ENCODE measurements at regions not wholly inside any gene's neighbourhood (a gene's known extent, or its start where the extent isn't known, plus 50 kb on each side); places are given as distances from the start of the nearest gene placed in this dataset.

DNA sequence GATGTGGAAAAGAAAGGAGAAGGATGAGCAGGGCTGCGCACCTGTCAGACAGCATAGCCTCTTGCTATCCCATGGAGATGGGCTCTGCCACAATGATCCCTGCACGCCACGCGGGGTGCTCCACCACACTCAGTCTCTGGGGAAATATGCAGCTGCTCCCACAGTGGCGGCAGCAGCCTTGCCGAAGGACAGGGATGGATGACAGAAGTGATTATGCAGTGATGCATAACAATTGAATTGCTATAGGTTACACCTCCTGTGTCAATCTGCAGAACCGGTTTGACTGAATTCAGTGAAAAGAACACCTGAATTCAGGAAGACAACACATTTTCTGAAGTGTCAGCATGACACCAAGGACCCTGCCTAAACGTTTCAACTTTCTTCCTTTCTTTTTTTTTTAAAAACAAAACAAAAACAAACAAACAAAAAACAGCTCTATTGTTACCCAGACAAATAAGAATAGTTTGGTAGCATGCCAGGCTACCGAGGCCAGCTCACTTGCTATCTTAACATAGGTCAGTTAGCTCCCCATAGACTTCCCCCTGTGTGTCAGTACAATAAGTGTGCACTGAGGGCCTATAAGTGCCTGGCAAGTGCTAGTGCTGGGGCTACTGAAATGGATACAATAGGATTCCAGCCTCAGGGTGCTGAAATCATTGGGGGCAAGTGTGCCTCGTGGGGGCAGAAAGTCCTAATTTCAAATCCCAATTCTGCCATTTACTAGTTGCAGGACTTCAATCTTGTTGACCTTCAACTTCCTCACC lies 127.6 kb upstream of the LMO4 start:
- H3K4me3 ChIP-seq (ENCODE audit: low read depth, low read length), result no peak overlapping the region
- DNase-seq (ENCODE audit: low read depth), result no peak
- TF ChIP-seq CTCF (conservative IDR thresholded peaks at IDR 0.05; ENCODE audit: low read depth, low read length), result no peak

DNA sequence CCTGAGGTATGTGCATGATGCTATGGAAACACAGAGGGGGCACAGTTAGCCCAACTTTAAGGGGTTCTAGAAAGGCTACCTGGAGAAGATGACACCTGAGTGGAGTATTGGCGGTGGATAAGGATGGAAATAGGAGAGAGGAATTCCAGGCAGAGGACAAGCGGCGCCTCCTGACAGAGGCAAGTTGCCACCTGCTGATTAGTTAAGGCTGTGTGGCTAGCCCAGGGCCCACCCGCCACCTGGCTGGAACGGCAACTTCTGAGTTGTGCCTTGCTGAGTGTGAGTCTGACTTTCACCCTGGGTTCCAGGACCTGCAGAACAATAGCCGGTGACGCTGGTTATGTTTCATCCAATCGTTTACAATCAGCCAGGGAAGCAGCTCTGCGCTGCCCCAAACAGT lies 126.9 kb upstream of the LMO4 start:
- DNase-seq (ENCODE audit: low read depth), result no peak
- TF ChIP-seq CTCF (conservative IDR thresholded peaks at IDR 0.05; ENCODE audit: low read depth, low read length), result no peak
- no peak overlapping the region for H3K4me3 ChIP-seq (ENCODE audit: low read depth, low read length)

DNA sequence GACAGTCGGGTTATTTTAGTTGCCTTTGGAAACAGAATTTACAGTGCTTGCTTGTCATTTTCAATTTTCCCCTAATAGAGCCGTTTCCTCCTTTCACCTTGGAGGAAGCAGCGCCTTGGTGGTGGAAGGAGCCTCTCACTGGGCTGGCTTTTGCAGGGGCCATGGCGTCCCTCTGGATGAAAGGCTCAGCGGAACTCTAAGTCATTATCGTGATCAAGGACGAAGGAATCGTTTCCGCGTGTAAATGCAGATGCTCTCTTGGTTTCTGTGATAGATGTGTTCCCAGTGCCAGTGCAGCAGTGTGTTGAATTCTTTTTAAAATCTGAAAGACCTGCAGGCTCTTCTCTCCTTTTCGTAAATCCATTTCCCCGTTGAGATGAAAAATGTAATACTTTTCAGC lies 126.2 kb upstream of the LMO4 start:
- no peak for TF ChIP-seq CTCF (conservative IDR thresholded peaks at IDR 0.05; ENCODE audit: low read depth, low read length)
- DNase-seq (ENCODE audit: low read depth), result no peak
- H3K4me3 ChIP-seq (ENCODE audit: low read depth, low read length), result no peak overlapping the region

GRCh38 chr1:87202922-87203655 lies 125.6 kb upstream of the LMO4 start:
- TF ChIP-seq CTCF (conservative IDR thresholded peaks at IDR 0.05; ENCODE audit: low read depth, low read length), result no peak
- H3K4me3 ChIP-seq (ENCODE audit: low read depth, low read length), result no peak overlapping the region
- DNase-seq (ENCODE audit: low read depth), result no peak

DNA sequence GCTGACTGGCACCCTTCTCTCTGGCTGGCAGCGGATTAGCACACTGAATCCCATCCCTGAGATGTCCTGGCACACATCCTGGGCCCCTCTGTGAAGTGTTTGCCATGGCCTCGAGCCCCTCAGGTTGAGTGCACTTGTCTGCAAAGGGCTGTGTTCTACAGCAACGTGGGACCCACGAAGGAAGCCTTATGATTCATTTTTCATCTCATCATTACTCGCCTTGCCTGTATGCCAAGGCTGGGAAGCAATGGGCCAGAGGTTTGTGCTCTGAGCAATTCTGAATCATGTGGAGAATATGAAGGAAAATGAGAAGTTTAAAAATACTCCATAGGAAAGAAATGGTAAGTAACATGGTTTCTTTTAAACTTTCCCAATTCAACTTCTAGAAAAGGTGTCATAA lies 124.8 kb upstream of the LMO4 start:
- H3K4me3 ChIP-seq (ENCODE audit: low read depth, low read length), result no peak overlapping the region
- TF ChIP-seq CTCF (conservative IDR thresholded peaks at IDR 0.05; ENCODE audit: low read depth, low read length), result no peak
- no peak for DNase-seq (ENCODE audit: low read depth)

DNA sequence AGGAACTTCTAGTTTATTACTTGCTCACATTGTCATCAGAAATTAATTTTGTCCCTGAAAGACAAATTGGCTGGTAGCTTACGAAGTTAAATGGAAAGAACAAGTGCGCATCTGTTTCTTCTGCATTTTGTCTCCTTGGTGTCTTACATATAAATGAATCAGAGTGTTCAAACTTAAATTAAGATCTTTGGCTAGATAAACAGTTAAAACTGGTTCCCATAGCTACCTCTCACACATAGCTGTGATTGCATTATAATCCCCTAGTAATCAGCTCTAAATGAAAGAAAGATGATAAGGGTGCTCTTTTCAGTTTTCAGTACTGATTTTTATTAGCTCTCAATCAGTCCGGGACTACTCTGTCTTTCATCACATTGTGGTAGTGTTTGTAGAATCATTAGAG lies 124.2 kb upstream of the LMO4 start:
- no peak for TF ChIP-seq CTCF (conservative IDR thresholded peaks at IDR 0.05; ENCODE audit: low read depth, low read length)
- no peak overlapping the region for H3K4me3 ChIP-seq (ENCODE audit: low read depth, low read length)
- no peak for DNase-seq (ENCODE audit: low read depth)

All from epithelial cell of proximal tubule (primary cell).